ENCODE measurements at regions not wholly inside any gene's neighbourhood (a gene's known extent, or its start where the extent isn't known, plus 50 kb on each side); places are given as distances from the start of the nearest gene placed in this dataset.

- Histone ChIP-seq H3K9me3 (replicated peaks in 1 of 3) (no peaks in the 10 kb centered on the region), H3K4me3 (no peak overlapping the region), H3K27me3 (peaks cover 9% of the 10 kb centered on the region), H3K4me1 (replicated peaks in 1 of 2) (no peaks in the 10 kb centered on the region), H3K27ac (no peak overlapping the region), H3K36me3 (replicated peaks in 1 of 2) (no peaks in the 10 kb centered on the region)
- no peak for TF ChIP-seq CTCF (IDR thresholded peaks at IDR 0.05)
- no peak for TF ChIP-seq POLR2A (IDR thresholded peaks at IDR 0.05)
- WGBS, 4 donors, result 73 to 86% (median 77%) methylated on average over 11 to 13 of the region's 13 CpGs
- intact Hi-C loops (cut with DNase I), result no loop called here
- no peak for DNase-seq
Observed at GRCh38 chr22:49482811-49483210, 344.9 kb downstream of the BRD1 start.

GRCh38 chr22:49481659-49482399 lies 345.8 kb downstream of the BRD1 start:
- no peaks in the 10 kb centered on the region for H3K4me1 ChIP-seq (replicated peaks in 1 of 2)
- TF ChIP-seq POLR2A (IDR thresholded peaks at IDR 0.05) (no peak), CTCF (IDR thresholded peaks at IDR 0.05) (no peak)
- peaks cover 9% of the 10 kb centered on the region for H3K27me3 ChIP-seq
- H3K9me3 ChIP-seq (replicated peaks in 1 of 3), result no peaks in the 10 kb centered on the region
- intact Hi-C loops (cut with DNase I), result no loop called here
- no peak for DNase-seq
- H3K27ac ChIP-seq, result no peak overlapping the region
- WGBS, 4 donors, result 9 to 34% (median 23%) methylated on average over 23 to 35 of the region's 35 CpGs
- H3K4me3 ChIP-seq, result peak overlapping the region in 1 of 4 donors; percentile 26
- no peaks in the 10 kb centered on the region for H3K36me3 ChIP-seq (replicated peaks in 1 of 2)

- H3K27me3 ChIP-seq, result peaks cover 9% of the 10 kb centered on the region
- WGBS, 4 donors, result 60 to 70% (median 64%) methylated on average over 20 to 23 of the region's 23 CpGs
- no peak overlapping the region for H3K27ac ChIP-seq
- DNase-seq, result no peak
- intact Hi-C loops (cut with DNase I), result no loop called here
- peak overlapping the region in 1 of 4 donors; percentile 26 for H3K4me3 ChIP-seq
- H3K36me3 ChIP-seq (replicated peaks in 1 of 2), result no peaks in the 10 kb centered on the region
- no peaks in the 10 kb centered on the region for H3K9me3 ChIP-seq (replicated peaks in 1 of 3)
- TF ChIP-seq CTCF (IDR thresholded peaks at IDR 0.05) (no peak), POLR2A (IDR thresholded peaks at IDR 0.05) (no peak)
- H3K4me1 ChIP-seq (replicated peaks in 1 of 2), result no peaks in the 10 kb centered on the region
Observed at GRCh38 chr22:49480896-49481658, 346.6 kb downstream of the BRD1 start.

GRCh38 chr22:49480331-49480730 lies 347.3 kb downstream of the BRD1 start:
- no peak for DNase-seq
- intact Hi-C loops (cut with DNase I), result no loop called here
- peaks cover 9% of the 10 kb centered on the region for H3K27me3 ChIP-seq
- H3K4me3 ChIP-seq, result no peak overlapping the region
- H3K36me3 ChIP-seq (replicated peaks in 1 of 2), result no peaks in the 10 kb centered on the region
- no peaks in the 10 kb centered on the region for H3K9me3 ChIP-seq (replicated peaks in 1 of 3)
- H3K4me1 ChIP-seq (replicated peaks in 1 of 2), result no peaks in the 10 kb centered on the region
- H3K27ac ChIP-seq, result no peak overlapping the region
- no peak for TF ChIP-seq CTCF (IDR thresholded peaks at IDR 0.05)
- TF ChIP-seq POLR2A (IDR thresholded peaks at IDR 0.05), result no peak
- 58 to 66% (median 64%) methylated on average over 9 of the region's 9 CpGs for WGBS, 4 donors

All from adrenal gland (tissue), 9 donors.